AML-193 (cell line): ENCODE measurements at regions not wholly inside any gene's neighbourhood (a gene's known extent, or its start where the extent isn't known, plus 50 kb on each side); places are given as distances from the start of the nearest gene placed in this dataset.
"Not testable (repeated sequence)": the region's sequence is repeated elsewhere in the genome, so short reads cannot be mapped to it uniquely, and the experiment has no call there.

Source experiments
- DNase-seq, 2 experiments: peaks; one replicate each; lab custom pipeline; 2025; lab: John Stamatoyannopoulos, UW

DNA sequence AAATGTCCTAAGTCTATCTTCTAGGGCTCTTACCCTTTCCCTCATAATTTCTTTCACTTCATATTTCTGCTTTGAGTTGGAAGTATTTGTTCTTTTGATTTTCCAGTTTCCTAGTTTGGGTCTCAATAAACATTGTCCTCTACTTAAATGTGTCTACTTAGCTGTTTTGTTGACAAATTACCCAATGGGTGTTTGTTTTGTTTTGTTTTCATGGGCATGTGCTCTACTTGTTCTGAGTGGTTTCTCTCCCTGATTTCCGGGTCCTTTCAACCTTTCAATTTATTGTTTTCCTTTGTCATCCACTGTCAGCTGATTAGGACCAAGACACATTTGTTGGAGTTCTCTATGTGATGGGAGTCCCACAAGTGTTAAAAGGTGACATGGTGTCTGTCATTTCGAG is 1181.4 kb downstream of the RPA4 start:
- DNase-seq = no peak

DNA sequence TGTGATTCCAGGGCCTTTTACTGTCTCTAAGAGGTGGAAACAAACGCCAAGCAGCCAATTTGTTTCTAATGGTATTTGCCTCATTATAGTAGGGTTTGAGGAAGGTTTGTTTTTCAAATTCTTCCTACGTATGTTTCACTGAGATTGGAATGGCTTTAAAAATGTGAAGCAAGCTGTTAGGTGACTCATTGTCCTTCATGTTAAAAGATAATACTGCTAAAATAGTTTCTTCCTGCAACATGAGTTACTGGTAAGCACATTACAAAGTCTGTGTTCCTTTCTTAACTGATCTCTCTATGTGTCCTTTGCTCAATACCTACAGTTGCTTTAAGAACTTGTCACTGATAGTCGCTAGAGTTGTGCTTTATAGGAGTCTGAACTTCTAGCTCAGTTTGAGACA is 1183.9 kb downstream of the RPA4 start:
- DNase-seq = no peak

DNA sequence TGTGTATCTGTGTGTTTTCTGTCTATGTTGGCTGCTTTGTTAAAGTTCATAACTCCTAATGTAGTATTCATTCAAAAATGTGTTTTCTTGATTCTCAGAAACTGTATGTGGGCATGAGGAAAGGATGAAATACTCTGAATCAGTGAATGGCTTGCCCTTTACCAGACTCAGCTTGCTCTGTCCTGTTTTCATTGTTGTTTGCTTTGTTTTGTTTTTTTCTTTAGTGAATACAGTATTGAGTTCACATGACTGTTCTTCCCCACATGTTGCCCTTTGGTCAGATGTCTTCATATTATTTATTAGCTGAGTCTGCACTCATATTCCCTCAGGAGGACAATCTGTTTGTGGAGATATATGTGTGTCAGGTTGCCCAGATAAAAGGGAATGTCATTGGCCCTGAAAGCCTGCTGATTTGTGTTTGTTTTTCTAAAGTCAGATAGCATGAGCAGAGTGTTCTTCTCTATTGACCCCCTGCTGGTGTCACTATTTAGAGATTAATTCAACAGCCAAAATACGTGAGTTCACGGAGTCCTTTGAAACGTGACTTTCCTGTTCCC is 1184.4 kb downstream of the RPA4 start:
- DNase-seq = no peak

DNA sequence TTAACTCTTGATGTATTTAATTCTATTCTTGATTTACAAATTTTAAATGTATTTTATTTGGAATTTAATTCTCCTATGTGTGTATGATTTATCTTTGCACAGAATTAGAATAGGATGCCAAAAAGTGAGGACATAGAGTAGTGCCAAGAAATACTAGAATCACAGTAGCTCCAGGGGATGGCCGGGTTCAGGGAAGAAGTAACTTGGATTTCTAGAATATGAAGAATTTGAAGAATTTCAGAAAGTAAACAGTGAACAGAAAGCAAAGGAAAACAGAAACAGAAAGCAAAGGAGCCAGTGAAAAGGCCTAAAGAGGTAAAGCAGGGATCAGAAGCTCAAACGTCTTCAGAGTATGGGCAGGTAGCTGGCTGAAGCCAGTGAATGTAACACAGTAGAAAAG is 1187.6 kb downstream of the RPA4 start:
- DNase-seq = no peak

DNA sequence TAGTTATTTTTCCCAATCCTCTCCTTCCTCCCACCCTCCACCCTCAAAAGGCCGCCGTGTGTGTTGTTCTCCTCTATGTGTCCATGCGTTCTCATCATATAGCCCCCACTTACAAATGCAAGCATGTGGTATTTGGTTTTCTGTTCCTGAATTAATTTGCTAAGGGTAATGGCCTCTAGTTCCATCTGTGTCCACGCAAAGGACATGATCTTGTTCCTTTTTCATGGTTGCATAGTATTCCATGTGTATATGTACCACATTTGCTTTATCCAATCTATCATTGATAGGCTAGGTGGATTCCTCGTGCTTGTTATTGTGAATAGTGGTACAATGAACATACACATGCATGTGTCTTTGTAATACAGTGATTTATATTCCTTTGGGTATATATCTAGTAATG is 1193.7 kb downstream of the RPA4 start:
- no peak for DNase-seq

DNA sequence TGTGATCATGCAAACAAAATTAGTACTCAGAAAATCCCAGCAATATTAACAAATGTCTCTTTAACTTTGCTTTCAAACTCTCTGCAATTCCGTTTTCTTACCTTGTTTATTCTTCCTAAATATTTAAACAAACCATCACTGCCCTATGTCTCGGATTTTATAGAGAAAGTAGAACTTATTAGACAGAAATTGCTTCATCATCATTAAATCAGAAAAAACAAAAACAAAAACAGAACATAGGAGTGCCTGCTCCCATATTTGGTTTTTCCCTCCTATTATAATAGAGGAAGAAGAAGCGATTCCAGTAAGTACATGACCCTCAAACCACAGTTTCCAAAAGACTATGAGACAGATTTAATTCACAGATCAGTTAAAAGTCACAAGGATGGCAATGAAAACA is 1228.0 kb downstream of the RPA4 start:
- DNase-seq = no peak

DNA sequence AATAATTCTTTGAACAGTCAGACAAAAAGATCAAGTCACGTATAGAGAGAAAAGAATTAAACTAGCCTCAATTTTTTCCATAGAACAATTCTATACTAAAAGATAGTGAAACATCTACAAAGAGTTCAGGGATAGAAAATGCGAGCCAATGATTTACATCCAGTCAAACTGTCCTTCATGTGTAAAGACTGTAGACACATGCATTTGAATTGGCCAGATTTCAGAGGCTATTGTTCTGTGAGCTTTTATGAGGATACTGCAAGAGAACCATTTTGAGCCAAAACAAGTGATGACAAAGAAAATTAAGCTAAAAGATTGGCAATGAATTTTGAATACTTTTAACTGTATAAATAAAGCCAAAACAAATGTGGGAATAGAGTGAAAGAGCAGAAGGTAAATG is 1230.3 kb downstream of the RPA4 start:
- DNase-seq = no peak

DNA sequence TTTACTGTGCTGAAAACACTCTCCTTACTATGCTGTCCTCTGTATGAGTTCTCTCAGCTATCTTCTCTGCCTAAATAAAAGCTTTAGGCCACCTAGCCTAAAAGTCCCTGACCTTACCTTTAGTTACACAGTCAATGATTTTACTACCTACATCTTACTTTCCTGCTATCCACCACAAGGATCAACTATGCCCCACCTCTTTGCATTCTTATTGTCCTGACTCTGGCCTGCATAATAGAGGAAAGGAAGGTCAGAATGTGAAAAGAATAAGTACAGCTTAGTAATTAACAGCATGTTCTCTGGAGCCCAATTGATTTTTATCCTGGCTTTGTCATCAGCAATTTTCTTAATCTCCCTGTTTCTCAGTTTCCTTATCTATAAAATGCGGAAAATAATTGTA is 1257.8 kb downstream of the RPA4 start:
- DNase-seq = no peak

DNA sequence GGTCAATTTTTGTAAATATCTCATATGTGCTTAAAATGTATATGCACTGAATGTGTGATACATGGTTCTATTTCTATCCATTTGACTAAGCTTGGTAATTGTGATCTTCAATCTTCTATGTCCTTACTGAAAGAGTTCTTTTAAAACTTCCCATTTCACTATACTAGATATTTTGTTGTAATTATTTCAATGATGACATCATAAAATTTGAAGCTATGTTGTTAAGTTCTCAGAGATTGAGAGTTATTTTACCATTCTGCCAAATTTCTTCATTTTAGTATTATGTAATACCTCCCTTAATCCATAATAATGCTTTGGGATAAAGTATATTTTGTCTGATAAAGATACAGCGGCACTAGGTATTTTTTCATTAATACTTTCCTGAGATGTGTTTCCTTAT is 1307.3 kb downstream of the RPA4 start:
- no peak for DNase-seq

DNA sequence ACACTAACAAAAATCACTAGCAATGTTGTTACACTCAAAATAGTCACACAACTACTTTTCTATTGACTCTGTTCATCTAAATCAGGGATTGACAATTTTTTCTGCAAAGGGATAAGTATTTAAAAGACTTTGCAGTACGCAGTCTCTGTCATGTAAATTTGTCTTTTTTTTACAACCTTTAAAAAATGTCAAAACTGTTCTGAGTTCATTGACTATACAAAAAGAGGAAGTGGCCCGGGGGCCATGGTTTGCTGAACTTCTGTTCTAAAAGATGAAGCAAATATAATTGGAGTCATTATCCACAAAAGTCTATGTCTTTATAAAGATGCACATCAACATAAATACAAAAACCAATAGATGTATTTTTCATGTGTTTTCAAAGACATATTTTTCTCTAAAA is 1310.3 kb downstream of the RPA4 start:
- DNase-seq = no peak

DNA sequence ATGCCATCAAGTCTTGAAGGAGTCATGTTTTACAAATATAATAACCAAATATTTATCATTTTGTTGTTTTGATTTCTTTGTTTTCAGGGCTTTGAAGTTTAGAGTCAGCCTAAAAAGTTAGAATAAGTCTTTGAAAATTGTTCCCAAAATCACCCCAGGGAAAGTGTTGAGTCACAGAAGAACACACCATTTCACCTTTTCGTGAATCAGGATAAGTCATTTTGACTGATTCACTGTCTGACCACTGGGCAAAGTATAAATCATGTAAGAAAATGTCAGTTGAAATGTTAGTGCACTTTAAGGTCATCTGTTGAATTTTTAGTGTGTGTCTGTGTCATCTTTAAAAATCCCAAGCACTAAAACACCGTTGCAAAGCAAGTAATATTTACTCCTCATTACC is 1320.1 kb downstream of the RPA4 start:
- DNase-seq = no peak

DNA sequence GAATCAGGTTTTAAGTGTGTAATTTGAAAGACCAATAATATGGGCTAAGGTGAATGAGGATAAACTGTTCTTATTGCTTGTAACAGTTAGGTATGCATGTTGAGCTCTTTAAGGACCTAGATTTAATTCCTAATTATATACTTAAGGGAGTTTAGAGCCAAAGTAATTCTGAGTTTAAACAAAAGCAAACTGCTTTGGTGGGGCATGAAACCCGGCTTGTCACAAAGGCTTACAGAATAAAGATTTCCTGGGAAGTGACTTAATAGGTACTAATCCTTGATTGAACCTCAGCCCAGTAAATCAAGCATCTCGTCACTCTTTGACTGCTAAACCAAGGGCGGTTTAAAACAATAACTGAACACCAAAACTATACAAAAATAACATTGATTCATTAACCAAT is 1324.2 kb downstream of the RPA4 start:
- DNase-seq = no peak

DNA sequence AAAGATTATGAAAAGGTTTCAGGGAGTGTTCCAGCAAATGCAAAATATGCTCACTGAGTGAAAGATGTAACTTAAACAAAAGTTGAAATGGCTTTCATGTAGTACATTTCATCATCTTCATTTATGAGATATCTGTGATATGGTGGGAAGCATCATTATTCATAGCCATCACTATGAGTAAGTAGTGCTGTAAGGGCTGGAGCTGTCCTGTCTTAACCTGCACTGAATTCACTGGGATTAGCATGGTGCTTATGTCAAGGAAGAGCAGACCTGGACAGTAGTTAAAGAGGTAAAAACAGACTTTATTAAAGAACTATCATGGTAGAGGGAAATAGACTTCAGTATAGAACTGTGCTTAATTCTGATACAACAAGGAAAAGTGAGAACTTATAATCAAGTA is 1347.3 kb downstream of the RPA4 start:
- no peak for DNase-seq

DNA sequence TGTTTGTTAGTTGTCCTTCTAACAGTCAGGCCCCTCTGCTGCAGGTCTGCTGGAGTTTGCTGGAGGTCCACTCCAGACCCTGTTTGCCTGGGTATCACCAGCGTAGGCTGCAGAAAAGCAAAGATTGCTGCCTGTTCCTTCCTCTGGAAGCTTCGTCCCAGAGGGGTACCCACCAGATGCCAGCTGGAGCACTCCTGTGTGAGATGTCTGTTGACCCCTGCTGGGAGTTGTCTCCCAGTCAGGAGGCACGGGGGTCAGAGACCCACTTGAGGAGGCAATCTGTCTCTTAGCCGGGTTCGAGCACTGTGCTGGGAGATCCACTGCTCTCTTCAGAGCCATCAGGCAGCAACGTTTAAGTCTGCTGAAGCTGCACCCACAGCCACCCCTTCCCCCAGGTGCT is 1356.4 kb downstream of the RPA4 start:
- not testable (repeated sequence) for DNase-seq

DNA sequence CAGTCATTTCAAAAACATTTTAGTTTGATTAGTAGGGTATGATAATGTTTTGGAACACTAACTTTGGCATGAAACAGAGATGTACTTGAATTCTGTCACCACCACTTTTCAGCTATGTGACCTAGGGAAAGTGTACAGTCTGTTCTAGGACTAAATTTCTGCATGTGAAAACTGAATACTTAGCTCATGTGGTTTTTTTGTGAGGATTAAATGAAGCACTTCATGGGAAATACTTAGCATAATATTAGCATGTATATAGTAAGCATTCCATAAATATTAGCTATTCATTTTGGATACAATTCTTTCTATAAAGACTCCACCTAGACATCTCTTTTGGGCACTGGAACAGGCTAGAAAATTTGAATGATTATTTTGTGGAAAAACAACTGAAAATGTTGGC is 1379.4 kb downstream of the RPA4 start:
- no peak for DNase-seq

DNA sequence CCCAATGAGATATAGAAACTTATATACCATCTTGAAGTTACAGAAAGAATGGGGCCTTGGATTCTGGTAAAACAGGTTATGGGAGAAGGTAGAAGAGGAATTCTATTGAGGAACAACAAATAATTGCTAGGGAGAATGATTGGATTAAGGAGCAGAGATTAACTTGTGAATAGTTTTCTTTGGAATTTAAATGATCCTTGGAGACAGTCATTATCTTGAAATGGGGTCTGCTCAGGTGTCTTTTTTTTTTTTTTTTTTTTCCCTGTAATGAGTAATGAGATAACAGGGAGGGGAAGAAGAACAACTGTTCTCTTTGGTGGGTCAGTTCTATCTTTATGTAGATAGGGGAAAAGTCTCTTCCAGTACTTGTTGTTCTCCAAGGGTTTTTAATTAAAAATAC is 1406.0 kb downstream of the RPA4 start:
- no peak for DNase-seq

DNA sequence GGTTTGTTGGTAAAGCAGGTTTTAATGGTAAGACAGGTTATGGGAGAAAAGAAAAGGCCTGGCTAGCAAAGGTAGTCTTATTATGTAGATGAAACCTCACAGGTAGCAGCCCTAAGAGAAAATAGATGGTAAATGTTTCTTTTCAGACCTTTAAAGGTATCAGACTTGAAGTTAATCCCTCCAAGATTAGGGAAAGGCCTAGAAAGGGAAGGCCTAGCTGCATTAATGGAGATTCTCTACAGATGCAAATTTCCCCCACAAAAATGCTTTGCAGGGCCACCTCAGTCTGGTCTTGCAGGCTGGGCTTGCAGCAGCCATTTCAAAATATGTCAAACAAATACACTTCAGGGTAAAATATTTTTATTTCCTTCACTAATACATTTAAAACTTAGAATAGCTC is 1410.6 kb downstream of the RPA4 start:
- no peak for DNase-seq

DNA sequence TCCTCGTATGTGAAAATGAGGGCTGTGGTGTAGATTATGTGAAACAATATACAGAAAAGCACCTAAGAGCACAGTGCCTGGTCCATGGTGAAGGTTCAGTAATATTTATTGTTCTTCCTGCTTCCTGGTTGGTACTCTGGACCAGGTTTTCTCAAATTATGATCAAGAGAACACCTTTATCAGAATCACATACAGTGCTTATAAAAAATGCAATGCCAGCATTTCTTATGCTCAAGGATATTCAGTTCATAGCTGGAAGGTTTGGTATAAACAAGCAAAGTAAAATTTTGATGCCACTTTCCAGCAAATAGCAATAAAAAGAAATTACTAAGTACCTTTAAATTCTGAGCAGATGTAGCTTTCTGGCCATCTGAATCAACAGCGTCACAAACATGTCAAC is 1412.4 kb downstream of the RPA4 start:
- DNase-seq = no peak

DNA sequence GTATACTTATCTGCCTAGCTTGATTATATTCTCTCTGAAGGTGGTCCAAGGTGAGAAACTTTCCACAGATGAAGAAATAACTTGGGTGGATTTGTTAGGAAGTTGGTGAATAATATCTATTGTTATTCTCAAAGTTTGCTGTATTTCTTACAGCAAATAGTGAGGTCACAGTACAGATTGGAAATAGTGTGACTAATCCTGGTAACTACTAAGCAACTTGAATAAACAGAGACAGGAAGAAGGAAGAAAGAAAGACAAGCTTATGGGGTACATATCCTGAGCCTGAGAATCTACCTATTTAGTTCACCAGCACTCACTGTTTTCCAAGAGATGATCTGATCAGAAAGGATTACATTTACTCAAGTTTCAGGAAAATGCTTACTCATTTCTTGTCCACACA is 1416.1 kb downstream of the RPA4 start:
- no peak for DNase-seq

DNA sequence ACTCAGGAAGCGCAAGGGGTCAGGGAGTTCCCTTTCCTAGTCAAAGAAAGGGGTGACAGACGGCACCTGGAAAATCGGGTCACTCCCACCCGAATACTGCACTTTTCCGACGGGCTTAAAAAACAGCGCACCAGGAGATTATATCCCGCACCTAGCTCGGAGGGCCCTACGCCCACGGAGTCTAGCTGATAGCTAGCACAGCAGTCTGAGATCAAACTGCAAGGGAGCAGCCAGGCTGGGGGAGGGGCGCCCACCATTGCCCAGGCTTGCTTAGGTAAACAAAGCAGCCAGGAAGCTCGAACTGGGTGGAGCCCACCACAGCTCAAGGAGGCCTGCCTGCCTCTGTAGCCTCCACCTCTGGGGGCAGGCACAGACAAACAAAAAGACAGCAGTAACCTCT is 1416.8 kb downstream of the RPA4 start:
- DNase-seq = not testable (repeated sequence)

DNA sequence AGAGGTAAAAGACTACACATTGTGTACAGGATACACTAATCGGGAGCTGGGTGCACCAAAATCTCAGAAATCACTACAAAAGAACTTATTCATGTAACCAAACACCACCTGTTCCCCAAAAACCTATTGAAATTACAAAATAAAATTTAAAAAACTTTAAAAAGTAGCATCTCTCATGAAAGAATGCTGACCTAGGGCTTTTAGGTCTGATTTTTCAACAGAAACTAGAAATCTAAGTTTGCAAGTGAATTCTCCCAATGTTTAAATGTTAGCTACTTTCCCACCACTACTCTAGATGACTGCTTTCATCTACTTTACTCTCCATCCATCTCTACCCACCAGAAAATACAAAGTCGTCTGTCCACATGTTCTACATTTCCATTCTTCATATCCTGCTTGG is 1447.7 kb downstream of the RPA4 start:
- no peak for DNase-seq

DNA sequence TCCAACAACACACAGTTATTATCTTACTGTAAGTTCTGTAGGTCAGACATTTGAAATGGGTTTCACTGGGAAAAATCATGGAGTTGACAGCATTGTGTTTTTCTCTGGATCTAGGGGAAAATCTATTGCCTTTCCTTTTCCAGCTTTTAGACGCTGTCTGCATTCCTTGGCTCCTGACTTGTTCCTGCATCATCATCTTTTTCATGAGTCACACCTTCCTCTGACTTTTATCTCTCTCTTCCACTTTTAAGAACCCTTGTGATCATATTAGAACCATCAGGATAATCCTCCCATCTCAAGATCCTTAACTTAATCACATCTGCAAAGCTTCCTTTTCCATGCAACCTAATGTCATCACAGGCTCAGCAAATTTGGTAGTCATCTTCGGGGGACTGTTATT is 1454.8 kb downstream of the RPA4 start:
- DNase-seq = no peak

DNA sequence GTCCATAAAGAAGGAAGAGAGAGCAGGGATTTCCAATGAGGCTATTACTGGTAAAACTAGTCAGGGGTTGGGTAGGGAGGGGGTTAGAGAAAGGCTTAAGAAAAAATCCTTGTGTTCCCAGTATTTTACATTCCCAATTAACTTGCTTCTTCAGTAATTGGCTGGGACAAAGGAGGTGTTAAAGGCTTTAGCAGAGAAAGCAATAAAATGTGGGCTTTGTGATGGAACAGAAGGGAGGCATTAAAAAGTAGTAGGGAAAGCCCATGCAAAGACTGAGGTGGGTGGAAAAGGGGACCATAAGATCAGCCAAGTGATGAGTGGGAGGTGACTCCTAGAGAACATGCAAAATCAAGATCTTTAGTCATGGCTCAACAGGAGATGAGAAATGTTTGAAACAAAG is 1467.2 kb downstream of the RPA4 start:
- DNase-seq = no peak

DNA sequence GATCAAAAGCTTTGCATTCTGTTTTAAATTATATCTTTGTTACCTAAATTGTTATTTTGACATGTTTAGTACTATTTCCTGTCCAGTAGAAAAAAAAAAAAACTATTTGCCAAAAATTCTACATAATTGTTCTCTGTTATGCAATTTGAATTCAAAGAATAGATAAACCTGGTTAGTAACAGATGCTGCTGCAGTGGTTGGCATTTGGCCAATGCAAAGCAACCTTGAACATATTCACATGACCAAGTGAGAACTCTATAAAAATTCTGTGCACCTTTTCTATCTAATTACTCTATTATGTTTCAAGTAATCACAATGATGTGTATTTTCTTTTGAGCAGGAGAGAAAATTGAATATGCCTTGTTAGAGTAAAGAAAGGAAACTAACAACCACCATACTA is 1473.4 kb downstream of the RPA4 start:
- DNase-seq = no peak

DNA sequence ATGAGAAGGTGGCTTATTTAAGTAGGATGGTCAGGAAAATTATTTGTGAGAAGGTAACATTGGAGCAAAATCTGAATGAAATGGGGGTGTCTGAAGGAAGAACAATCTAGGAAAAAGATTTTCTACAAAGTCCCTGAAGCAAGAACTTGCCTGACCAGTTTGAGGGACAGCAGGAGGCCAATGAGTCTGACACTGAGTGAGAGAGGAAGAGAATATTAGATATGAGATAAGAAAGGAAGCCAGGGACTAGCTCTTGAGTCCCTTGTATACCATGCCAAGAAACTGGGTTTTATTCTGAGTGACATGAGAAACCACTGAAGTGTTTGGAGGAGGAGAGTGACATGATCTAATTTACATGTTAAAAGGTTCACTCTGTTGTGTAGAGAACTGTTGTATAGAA is 1478.9 kb downstream of the RPA4 start:
- DNase-seq = no peak
